22Rv1 (cell line): ENCODE measurements at regions not wholly inside any gene's neighbourhood (a gene's known extent, or its start where the extent isn't known, plus 50 kb on each side); places are given as distances from the start of the nearest gene placed in this dataset.

Experiments used
- ZFX ChIP-seq: fragments of 450-650 bp; IDR thresholded peaks from 2 replicates; pipeline ENCODE4 v1.6.1; 2017; ENCODE audit warnings: antibody characterized with exemption, borderline replicate concordance
- TF ChIP-seq, protein P1 (sequence below): fragments of 450-650 bp; IDR thresholded peaks from 2 replicates; pipeline ENCODE4 v1.5.1; 2017; ENCODE audit warnings: mild to moderate bottlenecking

DNA sequence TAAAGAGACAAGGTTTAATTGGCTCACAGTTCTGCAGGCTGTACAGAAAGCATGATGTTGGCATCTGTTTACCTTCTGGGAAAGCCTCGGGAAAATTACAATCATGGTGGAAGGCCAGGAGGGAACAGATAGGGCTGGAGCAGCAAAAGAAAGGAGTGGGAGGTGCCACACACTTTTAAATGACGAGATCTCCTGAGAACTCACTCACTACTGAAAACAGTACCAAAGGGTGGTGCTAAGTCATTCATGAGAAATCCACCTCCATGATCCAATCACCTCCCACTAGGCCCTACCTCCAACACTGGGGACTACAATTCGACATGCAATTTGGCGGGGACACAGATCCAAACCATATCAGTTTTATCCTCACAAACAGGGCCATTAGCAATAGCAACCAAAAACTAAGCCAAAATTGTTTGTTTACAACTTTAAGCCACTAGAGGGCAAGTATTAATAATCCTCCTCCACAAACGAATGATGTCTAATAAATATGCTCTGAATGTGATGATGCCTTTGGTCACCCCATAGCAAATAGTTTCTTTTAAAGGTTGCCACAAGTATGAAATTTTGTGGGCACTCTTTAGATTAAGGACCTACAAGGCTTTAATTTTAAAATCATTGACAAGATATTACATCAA lies 129.2 kb upstream of the NRBF2 start:
- TF ChIP-seq, protein P1, sequence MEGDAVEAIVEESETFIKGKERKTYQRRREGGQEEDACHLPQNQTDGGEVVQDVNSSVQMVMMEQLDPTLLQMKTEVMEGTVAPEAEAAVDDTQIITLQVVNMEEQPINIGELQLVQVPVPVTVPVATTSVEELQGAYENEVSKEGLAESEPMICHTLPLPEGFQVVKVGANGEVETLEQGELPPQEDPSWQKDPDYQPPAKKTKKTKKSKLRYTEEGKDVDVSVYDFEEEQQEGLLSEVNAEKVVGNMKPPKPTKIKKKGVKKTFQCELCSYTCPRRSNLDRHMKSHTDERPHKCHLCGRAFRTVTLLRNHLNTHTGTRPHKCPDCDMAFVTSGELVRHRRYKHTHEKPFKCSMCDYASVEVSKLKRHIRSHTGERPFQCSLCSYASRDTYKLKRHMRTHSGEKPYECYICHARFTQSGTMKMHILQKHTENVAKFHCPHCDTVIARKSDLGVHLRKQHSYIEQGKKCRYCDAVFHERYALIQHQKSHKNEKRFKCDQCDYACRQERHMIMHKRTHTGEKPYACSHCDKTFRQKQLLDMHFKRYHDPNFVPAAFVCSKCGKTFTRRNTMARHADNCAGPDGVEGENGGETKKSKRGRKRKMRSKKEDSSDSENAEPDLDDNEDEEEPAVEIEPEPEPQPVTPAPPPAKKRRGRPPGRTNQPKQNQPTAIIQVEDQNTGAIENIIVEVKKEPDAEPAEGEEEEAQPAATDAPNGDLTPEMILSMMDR = peak; percentile 42
- no peak for TF ChIP-seq ZFX
